Renal cortical epithelial cell (primary cell): ENCODE measurements at regions not wholly inside any gene's neighbourhood (a gene's known extent, or its start where the extent isn't known, plus 50 kb on each side); places are given as distances from the start of the nearest gene placed in this dataset.
"Not testable (repeated sequence)": the region's sequence is repeated elsewhere in the genome, so short reads cannot be mapped to it uniquely, and the experiment has no call there.

Experiments used
- DNase-seq: peaks from one replicate; pipeline ENCODE4 v3.0.0-alpha.2; 2011; ENCODE audit warnings: low read depth

DNA sequence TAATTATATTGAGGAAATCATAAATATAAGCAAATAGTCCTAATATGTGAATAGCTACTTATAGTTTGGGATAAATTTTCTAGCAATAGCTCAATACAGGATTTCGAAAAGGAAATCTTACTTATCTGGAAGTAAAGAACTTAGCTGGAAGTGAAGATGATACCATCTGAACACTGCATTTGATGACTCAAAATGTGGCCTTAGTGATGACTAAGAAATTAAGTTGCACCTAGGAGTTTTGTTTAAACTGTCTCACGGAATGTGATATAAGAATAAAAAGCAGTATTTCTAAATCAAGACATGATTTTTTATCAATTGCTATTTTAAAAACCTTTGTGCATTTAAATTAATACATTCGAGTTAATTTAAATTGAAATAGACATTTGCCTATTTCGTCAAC, 91.2 kb downstream of the EOMES start:
- DNase-seq = no peak

DNA sequence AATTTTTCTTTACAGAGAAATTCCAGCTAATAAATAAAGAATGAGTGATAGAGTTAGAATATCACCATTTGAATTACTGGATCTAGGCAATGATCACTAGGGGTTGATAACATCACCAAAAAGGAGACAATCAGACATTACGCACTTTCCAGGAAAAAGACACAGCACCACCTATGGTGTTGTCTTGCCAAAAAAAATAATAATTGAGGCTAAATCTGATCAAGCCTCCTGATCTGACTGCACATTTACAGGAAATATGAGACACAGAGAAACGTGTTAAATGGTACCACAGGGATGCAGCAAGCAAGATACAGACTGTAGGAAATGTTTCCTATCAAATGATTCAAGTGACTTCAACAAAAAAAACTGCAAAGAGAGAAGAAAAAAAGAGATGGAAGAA, 92.8 kb downstream of the EOMES start:
- DNase-seq = no peak

DNA sequence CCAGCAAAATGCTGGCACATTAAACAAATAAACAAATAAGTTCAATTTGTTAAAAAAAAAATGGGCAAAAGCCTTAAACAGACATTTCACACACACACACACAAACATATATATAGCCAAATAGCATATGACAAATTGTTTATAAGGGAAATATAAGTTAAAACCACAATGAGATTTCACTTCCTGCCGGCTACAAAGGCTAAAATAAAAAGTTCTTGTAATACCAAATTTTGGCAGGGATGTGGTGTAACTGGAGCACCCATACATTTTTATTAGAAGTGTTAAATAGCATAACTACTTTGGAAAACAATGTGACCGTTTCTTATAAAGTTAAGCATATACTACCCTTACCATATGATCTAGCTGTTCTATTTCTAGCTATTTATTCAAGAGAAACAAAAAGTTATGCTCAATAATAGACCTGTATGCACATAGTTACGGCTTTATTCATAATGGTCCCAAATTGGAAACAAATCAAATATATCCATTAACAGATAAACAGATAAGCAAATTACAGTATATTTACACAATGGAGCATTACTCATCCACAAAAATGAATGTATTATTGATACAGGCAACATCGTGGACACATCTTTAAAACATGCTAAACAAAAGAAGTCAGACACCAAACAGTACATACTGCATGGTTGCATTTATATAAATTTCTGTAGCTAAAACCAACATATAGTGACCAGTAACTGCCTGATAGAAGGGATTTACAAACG, 93.9 kb downstream of the EOMES start:
- no peak for DNase-seq

DNA sequence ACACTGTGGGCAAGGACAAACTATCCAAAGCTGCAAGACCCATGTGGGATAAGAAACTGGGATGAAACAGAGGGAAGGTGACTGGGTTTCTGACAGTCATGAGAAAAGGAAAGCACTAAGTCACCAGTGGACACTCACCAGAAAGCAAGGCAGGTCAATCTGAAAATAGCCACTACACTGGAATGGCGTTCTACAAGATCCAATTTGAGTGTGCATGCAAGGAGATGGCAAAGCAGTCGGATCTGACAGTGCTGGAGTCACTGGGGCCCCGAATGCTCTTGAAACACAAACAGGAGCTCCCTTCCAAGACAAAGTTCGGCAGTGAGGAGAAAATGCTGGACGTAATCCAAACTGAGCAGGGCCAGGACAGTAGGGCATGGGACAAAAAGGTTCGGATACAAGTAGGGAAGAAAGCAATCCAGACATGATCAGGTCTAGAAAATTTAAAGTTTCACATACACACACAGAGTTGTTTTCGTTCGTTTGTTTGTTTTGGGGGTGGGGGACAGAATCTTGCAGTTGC, 95.5 kb downstream of the EOMES start:
- DNase-seq = no peak

DNA sequence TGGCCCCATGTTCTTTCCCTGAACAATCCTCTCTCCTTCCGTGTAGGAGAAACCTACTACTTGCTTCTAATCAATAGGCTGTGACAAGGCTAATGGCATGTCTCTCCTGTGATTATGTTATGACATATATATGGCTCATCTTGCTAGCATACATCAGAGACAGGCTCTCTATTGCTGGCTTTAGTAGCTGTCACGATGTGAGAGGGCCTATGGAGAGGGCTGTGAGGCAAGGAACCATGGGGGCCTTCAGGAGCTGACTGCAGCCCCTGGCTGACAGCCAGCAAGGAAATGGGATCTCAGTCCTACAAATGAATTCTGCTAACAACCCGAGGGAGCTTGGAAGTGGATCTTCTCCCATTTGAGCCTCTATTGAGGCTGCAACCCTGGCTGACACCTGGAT, 96.3 kb downstream of the EOMES start:
- no peak for DNase-seq

DNA sequence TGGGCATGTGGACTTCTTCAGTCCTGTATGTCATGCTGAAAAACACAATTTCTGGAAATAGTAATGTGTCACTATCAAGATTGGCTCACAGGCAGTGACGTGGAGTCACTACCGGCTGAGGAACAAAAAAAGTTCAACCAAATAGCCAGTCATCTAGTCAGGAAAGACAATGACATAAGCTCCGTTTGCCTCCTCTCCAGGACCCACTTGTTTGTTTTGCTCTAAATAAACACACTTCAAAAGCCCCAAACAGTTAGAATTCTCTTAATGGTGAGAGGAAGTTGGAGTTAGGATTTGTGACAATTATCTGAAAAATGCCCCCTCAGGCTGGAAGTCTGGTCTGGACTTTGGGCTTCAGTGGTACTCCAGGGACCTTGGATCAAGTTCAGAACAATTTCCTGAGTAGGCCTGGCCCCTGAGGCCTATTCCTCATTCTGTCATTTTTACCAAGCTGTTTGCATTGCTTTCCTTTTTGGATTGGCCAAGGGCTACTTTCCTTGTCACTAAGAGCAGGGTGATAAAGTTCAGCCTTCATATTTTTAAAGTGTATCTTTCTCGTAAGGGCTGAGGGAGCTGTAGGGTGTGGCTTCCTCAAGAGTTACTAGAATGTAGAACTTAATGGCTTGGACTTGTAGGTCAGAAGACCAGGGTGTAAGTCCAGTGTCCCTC, 98.9 kb downstream of the EOMES start:
- no peak for DNase-seq

DNA sequence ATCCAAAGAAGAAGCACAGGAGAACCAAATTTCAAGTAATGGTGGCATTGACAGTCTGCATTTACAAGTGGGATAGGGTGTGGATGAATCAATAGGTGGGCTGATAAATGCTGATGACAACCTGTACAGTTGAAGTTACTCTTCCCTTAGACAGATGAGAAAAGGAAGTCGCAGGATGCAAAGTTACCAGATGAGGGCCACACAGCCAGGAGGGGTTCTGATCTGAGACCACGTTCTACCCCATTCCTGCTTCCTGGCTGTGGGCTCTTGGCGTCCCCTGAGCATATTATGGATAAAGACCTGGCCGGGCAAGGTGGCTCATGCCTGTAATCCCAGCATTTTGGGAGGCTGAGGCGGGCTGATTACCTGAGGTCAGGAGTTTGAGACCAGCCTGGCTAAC, 104.6 kb downstream of the EOMES start:
- DNase-seq = no peak

DNA sequence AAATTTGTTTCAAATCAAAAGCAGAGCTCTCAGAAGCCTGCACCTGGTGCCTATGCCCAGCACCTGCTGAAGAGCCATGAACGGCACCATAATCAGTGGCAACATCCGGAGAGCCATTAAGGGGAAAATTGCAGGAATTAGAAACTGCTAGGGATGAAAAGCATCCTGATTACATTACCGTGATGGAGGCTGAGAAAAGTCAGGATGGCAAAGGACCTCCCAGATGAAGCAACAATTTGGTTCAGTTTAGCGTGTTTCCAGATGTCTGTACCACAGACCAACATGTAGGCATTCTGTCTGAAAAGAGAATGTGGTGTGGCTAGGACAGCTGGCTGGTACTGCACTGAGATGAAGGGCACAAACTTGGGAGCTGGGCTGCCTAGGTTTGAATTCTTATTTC, 106.1 kb downstream of the EOMES start:
- no peak for DNase-seq

DNA sequence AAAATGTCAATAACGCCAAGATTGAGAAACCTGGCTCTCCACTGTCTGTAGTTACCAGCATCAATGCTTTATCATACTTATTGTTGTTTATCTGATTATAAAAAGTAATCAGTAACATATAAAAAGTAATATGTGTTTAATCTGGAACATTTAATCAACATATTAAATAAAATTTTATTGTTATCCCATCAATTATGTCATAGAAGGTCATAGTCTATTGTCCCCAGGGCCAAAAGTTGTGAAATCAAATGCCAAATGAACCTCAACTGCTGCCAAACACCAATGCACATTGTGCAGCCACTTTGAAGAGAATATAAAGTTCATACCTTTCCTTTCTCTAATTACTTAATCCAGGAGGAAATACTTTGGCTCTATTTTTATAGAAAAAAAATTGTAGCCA, 106.6 kb downstream of the EOMES start:
- DNase-seq = peak; percentile 18

DNA sequence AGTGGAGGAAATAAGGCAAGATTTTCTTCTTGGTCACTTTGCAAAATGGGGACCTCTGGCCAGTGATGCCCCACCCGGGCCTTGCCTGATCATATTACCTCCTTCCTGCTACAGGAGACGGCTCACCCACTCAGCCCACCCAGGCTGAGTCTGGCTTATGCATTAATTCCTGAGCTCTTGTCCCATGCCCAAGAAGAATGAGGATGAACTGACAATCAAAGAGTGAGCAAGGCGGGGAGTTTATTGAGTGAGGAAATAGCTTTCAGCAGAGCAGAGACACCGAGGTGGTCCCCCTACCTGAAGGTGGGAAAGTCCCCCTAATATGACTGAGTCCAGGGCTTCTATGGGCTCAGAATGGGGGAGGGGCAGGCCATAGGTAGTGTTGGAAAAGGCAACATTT, 107.5 kb downstream of the EOMES start:
- DNase-seq = no peak

DNA sequence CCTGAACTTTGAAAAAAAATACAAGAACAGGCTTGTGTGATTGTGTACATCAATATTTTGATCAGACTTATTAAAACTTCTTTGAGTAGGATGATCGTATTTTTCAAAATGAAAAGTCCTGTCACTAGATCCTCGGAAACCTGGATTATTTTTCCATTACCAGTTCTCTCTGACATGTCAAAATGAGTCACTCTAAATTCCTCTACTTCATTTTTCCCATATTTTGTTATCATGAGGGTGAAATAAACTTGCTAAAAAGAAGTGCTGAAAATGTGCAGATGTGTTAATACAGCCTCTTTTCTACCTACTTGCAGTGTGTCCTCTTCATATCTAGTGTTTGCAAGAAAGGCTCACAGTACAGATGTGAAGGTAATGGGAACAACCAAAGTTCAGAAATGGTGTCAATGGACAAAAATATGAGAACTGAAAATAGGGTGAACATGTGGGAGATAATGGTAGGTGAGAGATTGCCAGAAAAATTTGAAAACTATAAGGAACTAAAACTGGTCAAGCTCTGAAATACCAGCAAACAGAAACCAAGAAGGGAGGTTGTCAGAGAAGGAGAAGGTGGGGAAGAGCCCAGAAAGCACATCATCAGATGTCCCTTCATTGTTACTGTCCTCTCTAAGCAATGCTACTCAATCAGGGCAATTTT, 108.2 kb downstream of the EOMES start:
- DNase-seq = no peak

DNA sequence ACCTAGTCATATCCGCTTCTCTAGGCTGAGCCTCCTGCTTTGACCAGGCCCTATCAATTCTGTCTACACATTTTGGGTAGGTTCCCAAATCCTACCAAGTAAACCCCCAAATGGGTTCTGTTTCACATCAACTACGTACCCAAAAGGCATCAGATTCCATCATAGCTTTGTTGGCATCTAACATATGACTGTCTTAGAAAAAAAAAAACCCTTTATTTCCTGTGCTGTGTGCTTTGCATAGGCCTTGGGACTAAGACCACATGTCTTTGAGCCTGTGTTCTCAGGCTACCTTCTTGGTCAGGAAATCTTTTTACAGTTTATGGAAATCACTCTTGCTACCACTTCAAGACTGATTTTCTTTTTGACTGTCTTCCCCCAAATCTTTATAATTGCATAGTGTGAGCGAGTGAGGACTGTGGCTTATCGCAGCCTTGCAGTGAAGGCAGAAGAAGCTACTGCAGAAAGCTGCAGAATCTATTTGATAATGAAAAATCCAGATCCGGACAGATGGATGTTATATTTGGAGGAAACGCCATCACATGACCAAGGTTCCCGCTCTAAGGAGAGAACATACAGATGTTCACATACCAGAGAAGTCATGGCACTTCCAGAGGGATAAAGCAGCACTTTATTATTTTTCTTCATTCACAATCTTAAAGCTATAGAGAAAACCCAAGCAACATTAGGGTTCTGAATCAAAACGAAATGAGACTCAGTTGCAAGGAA, 111.2 kb downstream of the EOMES start:
- no peak for DNase-seq

DNA sequence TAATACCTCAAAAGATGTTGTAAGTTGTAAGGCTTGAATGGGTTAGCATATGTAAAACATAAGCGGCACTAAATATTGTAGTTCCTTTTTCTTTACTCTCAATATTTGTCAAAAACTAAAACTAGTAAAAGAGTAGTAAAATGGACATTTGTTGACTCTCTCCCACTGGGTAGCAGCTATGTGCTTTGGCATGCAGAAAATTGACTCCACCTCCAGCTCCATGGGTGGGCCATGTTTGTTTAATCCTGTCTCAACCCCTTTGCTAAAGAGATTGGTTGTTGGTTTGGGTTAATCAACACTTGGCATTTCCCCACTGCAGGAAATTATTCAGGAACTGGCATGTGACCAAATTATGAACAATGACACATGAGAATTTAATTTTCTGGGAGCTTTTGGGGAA, 114.8 kb downstream of the EOMES start:
- peak; percentile 32 for DNase-seq

DNA sequence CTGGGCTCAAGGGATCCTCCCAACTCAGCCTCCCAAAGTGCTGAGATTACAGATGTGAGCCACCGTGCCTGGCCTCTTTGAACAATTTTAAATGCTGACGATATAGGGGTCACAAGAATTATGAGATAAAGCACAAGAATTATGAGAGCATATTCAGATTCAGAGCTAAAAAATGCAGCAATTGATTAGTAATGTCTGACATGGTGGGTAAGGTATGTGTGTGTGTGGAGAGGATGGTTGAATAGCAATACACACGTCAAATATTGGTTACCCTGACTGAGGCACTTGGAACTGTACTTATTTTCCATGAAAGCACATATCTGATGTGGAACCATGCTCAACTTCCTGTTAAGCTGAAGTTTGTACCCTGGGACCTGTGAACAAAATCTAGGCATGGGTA, 115.6 kb downstream of the EOMES start:
- no peak for DNase-seq

DNA sequence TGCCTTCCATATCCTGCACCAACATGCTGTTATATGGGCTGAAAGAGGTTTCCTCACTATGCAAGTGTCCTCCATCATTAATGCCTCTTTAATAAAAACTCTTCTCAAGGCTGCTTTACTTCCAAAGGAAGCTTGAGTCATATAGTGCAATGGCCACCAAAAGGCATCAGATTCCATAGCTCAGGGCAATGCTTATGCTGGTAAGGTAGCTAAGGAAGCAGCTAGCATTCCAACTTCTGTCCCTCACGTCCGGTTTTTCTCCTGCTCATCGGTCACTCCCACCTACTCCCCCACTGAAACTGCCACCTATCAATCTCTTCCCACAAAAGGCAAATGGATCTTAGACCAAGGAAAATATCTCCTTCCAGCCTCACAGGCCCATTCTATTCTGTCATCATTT, 117.1 kb upstream of the SLC4A7 start:
- not testable (repeated sequence) for DNase-seq

DNA sequence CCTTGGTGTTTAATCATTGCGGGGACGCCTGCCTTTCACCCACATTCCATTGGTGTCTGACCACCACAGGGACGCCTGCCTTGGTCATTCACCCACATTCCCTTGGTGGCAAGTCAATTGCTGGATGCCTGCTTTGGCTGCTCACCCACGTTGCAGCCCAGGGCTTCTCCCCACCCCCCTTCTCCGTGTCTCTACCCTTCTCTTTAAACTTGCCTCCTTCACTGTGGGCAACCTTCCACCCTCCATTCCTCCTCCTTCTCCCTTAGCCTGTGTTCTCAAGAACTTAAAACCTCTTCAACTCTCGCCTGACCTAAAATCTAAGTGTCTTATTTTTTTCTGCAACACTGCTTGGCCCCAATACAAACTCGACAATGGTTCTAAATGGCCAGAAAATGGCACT, 115.6 kb upstream of the SLC4A7 start:
- DNase-seq = not testable (repeated sequence)

DNA sequence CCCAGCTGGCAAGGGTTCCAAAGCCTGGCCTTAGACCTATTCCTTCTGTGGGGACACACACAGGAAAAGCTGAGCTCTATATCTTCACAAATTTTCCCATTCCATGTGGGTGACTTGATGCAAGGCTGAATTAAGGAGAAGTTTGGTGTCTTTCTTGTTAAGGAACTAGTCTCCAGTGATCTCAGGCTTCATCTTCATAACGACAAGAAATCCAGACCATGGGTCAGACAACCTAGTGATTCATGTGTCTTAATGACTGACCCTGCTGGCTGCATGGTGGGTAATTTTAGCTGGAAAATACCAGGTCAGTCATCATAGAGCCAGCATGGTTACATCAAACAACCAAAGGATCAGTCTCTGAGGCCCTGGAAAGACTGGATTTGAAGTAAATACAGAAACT, 112.7 kb upstream of the SLC4A7 start:
- peak; percentile 92 for DNase-seq

DNA sequence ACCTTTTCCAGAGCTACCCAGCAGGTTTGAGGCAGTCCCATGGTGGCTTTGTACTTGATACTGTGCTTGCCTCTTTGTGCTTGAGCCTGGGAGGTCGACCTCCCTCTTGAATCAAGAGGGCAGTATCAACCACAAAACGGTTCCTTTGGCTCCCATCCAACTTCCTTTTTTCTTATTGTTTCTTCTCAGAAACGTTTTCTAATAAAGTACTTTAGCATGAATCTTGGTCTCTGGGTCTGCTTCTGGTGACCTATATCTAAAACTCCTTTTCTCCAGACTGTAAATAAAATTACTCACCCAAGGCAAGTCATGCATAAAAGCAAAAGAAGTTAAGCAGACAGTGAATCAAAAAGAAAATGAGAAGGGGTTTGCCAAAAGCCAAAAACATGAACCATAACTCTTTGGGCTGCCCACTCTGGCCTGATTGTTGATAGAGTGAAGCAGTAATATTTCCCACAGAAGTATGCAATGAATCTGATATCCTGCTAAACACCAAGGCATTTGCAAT, 112.2 kb upstream of the SLC4A7 start:
- DNase-seq = peak; percentile 91

DNA sequence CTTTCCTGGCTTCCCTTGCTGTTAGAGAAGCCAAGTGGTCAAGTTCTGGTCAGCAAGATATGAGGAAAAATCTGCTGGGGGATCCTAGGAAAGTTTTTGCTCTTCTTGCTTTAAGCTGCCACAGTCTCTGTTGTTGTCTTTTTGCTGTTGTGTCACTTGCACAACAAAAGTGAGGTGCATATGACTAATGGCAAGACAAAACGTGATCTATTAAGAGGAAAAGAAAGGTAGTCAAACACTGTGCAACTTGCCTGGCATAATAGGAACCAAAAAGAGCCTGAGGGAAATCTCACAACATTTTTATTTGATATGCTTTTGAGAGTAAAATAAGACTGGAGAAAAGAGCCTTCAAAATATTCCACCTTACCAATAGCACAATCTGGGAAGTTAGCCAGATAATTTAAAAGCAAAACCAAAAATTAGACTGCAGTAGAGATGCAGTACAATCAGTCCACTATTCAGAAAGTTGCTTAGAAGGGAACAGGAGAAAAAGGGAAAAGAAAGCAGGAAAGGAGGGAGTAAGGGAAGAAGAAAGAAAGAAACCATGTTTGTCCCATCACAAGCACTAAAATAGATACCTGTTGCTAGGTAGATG, 110.0 kb upstream of the SLC4A7 start:
- peak; percentile 59 for DNase-seq

DNA sequence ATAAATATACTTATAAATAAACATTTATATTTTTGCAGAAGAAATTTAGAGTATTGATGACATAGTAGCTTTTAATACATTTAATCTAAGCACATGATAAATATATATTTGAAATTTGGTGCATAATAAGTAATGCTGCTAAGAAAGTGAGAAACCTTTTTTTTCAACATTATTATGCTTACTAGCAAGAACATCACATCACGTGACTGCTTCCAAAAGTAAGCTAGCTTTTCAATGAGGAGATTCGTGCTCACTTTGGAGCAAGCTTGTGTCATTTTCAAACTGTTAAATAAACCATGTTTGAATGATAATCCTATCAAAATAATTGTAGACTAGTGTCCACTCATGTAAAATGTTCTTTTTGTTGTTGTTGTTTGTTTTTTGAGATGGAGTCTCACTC, 109.0 kb upstream of the SLC4A7 start:
- no peak for DNase-seq

DNA sequence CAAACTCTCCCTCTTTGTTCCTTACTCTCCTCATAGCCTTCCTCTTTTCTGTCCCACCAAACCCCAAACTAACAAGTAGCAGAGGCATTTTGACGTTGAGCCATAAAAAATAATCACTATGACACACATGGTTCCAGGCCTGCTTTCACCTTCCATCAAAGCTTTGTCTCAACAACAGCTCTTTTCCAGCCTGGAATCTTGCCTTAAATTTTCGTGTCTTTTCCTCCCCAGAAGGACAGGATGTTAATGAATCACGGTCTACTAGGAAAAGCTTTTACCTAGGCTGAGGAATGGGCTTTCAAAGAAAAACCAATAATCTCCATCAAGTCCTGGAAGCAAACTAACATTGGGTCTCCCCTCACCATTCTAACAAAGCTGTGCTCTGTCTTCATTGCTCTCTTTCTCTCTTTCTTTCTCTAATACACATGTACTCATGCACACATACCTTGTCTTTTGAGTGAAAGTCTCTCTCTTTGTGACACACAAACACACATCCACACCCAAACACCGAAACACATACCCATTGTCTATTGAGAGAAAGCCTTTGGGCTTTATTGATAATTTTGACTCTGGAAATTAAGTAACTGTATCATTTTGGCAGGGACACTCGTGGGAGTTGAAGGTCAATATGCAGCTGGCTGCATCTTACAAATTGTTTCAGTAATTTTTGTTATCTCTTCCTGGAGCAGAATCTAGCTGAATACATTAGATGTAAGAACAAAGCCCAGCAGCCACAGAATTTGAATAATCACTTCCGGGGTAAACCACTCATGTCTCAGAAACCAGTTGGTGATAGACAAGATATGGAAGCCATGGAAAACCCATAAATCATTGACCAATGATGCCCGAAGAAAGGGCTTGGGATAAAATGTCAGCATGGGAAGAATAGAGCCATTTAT, 107.4 kb upstream of the SLC4A7 start:
- no peak for DNase-seq
